H1 (cell line): ENCODE measurements at regions not wholly inside any gene's neighbourhood (a gene's known extent, or its start where the extent isn't known, plus 50 kb on each side); places are given as distances from the start of the nearest gene placed in this dataset.

ENCODE experiments used
- ASH2L ChIP-seq: fragments of 200-600, 300-600 bp; sonication (generic); IDR thresholded peaks from one replicate; pipeline ENCODE4 v1.7.1; 2017; ENCODE audit warnings: low read length
- BRCA1 ChIP-seq: IDR thresholded peaks from 2 replicates; pipeline ENCODE4 v1.6.1; 2012; ENCODE audit warnings: low read depth, low read length, improper control_type of control experiment
- JUND ChIP-seq: IDR thresholded peaks from 2 replicates; pipeline ENCODE4 v1.6.1; 2011; ENCODE audit warnings: mild to moderate bottlenecking, improper control_type of control experiment, low read length
- TCF12 ChIP-seq: IDR thresholded peaks from 2 replicates; pipeline ENCODE4 v1.6.1; 2011; ENCODE audit warnings: low read depth, mild to moderate bottlenecking, low read length

DNA sequence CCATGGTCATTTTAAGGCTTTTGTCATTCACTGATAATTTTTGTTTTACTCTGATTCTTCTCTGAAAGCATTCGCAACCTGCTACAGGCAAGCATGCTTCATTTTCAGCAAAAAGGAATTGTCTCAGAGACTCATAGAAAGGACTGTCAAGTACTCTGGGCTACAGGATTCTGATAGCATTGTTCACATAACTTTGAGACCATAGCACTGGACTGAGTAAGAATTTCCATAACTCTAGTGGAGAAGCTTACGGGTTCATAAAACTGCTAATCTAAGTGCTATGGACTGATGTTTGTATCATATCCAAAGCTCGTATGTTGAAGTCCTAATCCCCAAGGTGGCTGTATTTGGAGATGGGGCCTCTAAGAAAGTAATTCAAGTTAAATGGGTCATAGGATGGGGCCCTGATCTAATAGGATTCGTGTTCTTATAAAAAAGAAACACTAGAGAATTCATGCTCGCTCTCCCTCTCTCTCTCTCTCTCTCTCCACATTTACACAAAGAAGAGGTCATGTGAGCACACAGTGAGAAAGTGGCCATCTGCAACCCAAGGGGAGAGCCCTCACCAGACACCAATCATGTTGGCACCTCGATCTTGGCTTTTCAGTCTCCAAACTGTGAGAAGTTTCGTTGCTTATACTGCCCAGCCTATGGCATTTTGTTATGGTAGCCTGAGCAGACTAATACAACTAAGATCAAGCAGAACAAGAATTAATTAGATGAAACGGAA is 60.4 kb downstream of the CRYGS start (continued):
- TF ChIP-seq ASH2L (no peak), JUND (no peak), TCF12 (no peak), BRCA1 (no peak)
